Endothelial cell of umbilical vein (primary cell): ENCODE measurements at regions not wholly inside any gene's neighbourhood (a gene's known extent, or its start where the extent isn't known, plus 50 kb on each side); places are given as distances from the start of the nearest gene placed in this dataset.
"Not testable (repeated sequence)": the region's sequence is repeated elsewhere in the genome, so short reads cannot be mapped to it uniquely, and the experiment has no call there.

Source experiments
- BruUV-seq: library from RNA; stranded (reverse); fragments of 400-500 nt; replicated peaks from 2 replicates; lab custom pipeline; 2021; lab: Mats Ljungman, UMichigan
- CTCF ChIA-PET: fragments of 300-600, 350-600 bp; sonication (Branson Sonifier 250); formaldehyde crosslinking; loops from one replicate; lab custom pipeline; 2021; ENCODE audit warnings: antibody characterized with exemption, inconsistent platforms; lab: Charles Lee
- POLR2A ChIA-PET: fragments of 300-600, 350-600 bp; sonication (Branson Sonifier 250); formaldehyde crosslinking; loops from one replicate; lab custom pipeline; 2021; ENCODE audit warnings: antibody characterized with exemption, inconsistent platforms; lab: Charles Lee
- DNase-seq: peaks from one replicate; pipeline ENCODE4 v3.0.0-alpha.2; 2011; ENCODE audit warnings: low read depth, low spot score
- FAIRE-seq: peaks from 2 replicates; lab custom pipeline; 2011; peaks lifted over from hg19 to GRCh38; lab: Jason Lieb, UNC
- H2AFZ ChIP-seq: 2 replicates; pipeline ENCODE4 v1.6.0; 2012; ENCODE audit warnings: low read depth, low read length, control low read depth, inconsistent platforms
- H3K27ac ChIP-seq: 2 replicates; pipeline ENCODE4 v1.5.1; 2011; ENCODE audit warnings: low read depth, mild to moderate bottlenecking, control low read depth, low read length, moderate library complexity; ENCODE audit not compliant: insufficient read depth
- H3K27me3 ChIP-seq, 2 experiments: 2 replicates each; pipeline versions ENCODE4 v1.6.0 to v1.6.1; 2011; ENCODE audit warnings: low read length in 2 of 2, mixed read lengths in 1 of 2; ENCODE audit not compliant: control insufficient read depth in 2 of 2, insufficient read depth in 2 of 2
- H3K36me3 ChIP-seq, 2 experiments: 2 replicates in 1 of 2; 3 replicates in 1 of 2; pipeline ENCODE4 v1.5.1; 2011; ENCODE audit warnings: low read length in 2 of 2, mild to moderate bottlenecking in 1 of 2, moderate library complexity in 1 of 2; ENCODE audit not compliant: control insufficient read depth in 2 of 2, insufficient read depth in 2 of 2; ENCODE audit errors: extremely low read depth in 1 of 2
- H3K4me1 ChIP-seq: 3 replicates; pipeline ENCODE4 v1.5.1; 2011; ENCODE audit warnings: mild to moderate bottlenecking, low read length; ENCODE audit not compliant: control insufficient read depth, insufficient read depth; ENCODE audit errors: extremely low read depth
- H3K4me2 ChIP-seq: 2 replicates; pipeline ENCODE4 v1.6.1; 2011; ENCODE audit warnings: low read length, control low read depth, mixed read lengths; ENCODE audit not compliant: insufficient read depth
- H3K4me3 ChIP-seq, 3 experiments: fragments of 200-600 bp in 1 of 3; sonication (generic), shearing (Covaris generic) in 1 of 3; replicated peaks in 1 of 3; 2 replicates each; pipeline ENCODE4 v1.5.1; 2011 to 2016; ENCODE audit warnings: control low read depth in 3 of 3, low read length in 3 of 3, mild to moderate bottlenecking in 2 of 3, inconsistent platforms in 1 of 3, low read depth in 1 of 3, moderate library complexity in 1 of 3; ENCODE audit not compliant: insufficient read depth in 1 of 3
- H3K79me2 ChIP-seq: 2 replicates; pipeline ENCODE4 v1.6.0; 2012; ENCODE audit warnings: low read length, inconsistent platforms; ENCODE audit not compliant: control insufficient read depth, insufficient read depth
- H3K9ac ChIP-seq: replicated peaks from 2 replicates; pipeline ENCODE3; 2011; ENCODE audit warnings: low read length, control low read depth; ENCODE audit not compliant: insufficient read depth; ENCODE audit errors: extremely low read depth
- H3K9me1 ChIP-seq: replicated peaks from 3 replicates; pipeline ENCODE4 v1.6.0; 2011; ENCODE audit warnings: mild to moderate bottlenecking, low read length; ENCODE audit not compliant: control insufficient read depth, insufficient read depth; ENCODE audit errors: extremely low read depth
- H3K9me3 ChIP-seq: replicated peaks from 2 replicates; pipeline ENCODE4 v1.5.1; 2012; ENCODE audit warnings: low read length, inconsistent platforms; ENCODE audit not compliant: control insufficient read depth, insufficient read depth
- H4K20me1 ChIP-seq: replicated peaks from 2 replicates; pipeline ENCODE3; 2011; ENCODE audit warnings: mild to moderate bottlenecking, low read length; ENCODE audit not compliant: control insufficient read depth, insufficient read depth; ENCODE audit errors: extremely low read depth
- dilution Hi-C: fragments of 300-500 bp; cut with MboI; formaldehyde crosslinking; loops from one replicate; pipeline ENCODE4 v1.15.0; 2019; ENCODE audit warnings: low sequenced_read_pairs; ENCODE audit not compliant: extremely low pct_ligation_motif_present
- intact Hi-C: fragments of 100-400 bp; cut with micrococcal nuclease; formaldehyde crosslinking; loops from one replicate; pipeline ENCODE4 v1.10.0; 2022

- H3K4me3 ChIP-seq, H3K27ac ChIP-seq, dilution Hi-C loops, CTCF ChIA-PET, H3K9me3 ChIP-seq, H3K4me1 ChIP-seq, H3K27me3 ChIP-seq, FAIRE-seq, DNase-seq, intact Hi-C loops, H3K9ac ChIP-seq, H3K9me1 ChIP-seq, H2AFZ ChIP-seq, H3K79me2 ChIP-seq, BruUV-seq, H3K4me2 ChIP-seq, H4K20me1 ChIP-seq, H3K36me3 ChIP-seq, POLR2A ChIA-PET: not testable (repeated sequence)
These were observed 76.7 kb upstream of the AGAP9 start for GRCh38 chr10:47600127-47600526.

GRCh38 chr10:47599657-47600056 lies 76.2 kb upstream of the AGAP9 start:
- FAIRE-seq, dilution Hi-C loops, POLR2A ChIA-PET, H3K4me1 ChIP-seq, H3K27me3 ChIP-seq, H3K79me2 ChIP-seq, H2AFZ ChIP-seq, H3K36me3 ChIP-seq, H3K4me3 ChIP-seq, H3K4me2 ChIP-seq, CTCF ChIA-PET, BruUV-seq, H3K9me1 ChIP-seq, H3K9ac ChIP-seq, DNase-seq, H4K20me1 ChIP-seq, H3K27ac ChIP-seq, H3K9me3 ChIP-seq, intact Hi-C loops: not testable (repeated sequence)

GRCh38 chr10:47593805-47594204 lies 70.4 kb upstream of the AGAP9 start:
- BruUV-seq, H3K9me3 ChIP-seq, H2AFZ ChIP-seq, H3K4me3 ChIP-seq, H3K79me2 ChIP-seq, H3K36me3 ChIP-seq, H3K27me3 ChIP-seq, dilution Hi-C loops, H3K9me1 ChIP-seq, DNase-seq, H3K9ac ChIP-seq, H3K4me1 ChIP-seq, POLR2A ChIA-PET, H3K4me2 ChIP-seq, CTCF ChIA-PET, intact Hi-C loops, FAIRE-seq, H4K20me1 ChIP-seq, H3K27ac ChIP-seq: not testable (repeated sequence)

- CTCF ChIA-PET, FAIRE-seq, BruUV-seq: not testable (repeated sequence)
These were observed 69.7 kb upstream of the AGAP9 start for GRCh38 chr10:47593129-47593528.

More at GRCh38 chr10:47593129-47593528, 69.7 kb upstream of the AGAP9 start:
- H3K27ac ChIP-seq, H3K4me1 ChIP-seq, H3K9me3 ChIP-seq, dilution Hi-C loops, H3K27me3 ChIP-seq, H3K4me3 ChIP-seq, intact Hi-C loops, H4K20me1 ChIP-seq, H3K9ac ChIP-seq, DNase-seq, H3K4me2 ChIP-seq, H3K36me3 ChIP-seq, H2AFZ ChIP-seq, POLR2A ChIA-PET, H3K79me2 ChIP-seq, H3K9me1 ChIP-seq: not testable (repeated sequence)
